PC-9 (cell line): ENCODE measurements at regions not wholly inside any gene's neighbourhood (a gene's known extent, or its start where the extent isn't known, plus 50 kb on each side); places are given as distances from the start of the nearest gene placed in this dataset.

Experiments
- BruUV-seq: library from RNA; stranded (reverse); fragments of 400-500 nt; replicated peaks from 2 replicates; lab custom pipeline; 2021; lab: Mats Ljungman, UMichigan
- CTCF ChIA-PET: fragments of 300-600 bp; sonication (Branson Sonifier 250); formaldehyde crosslinking; loops from one replicate; lab custom pipeline; 2022; ENCODE audit warnings: antibody characterized with exemption; lab: Charles Lee
- POLR2A ChIA-PET: fragments of 300-600 bp; sonication (Branson Sonifier 250); formaldehyde crosslinking; loops from one replicate; lab custom pipeline; 2022; ENCODE audit warnings: antibody characterized with exemption; ENCODE audit not compliant: unreplicated experiment; lab: Charles Lee
- DNase-seq, 2 experiments: peaks; one replicate each; pipeline versions ENCODE4 v3.0.0 to v3.0.0-alpha.2; 2015 to 2022; ENCODE audit warnings: mixed read lengths in 1 of 2
- H2AFZ ChIP-seq: fragments of 200-600 bp; sonication (generic); 2 replicates; pipeline ENCODE4 v1.8.1; 2017; ENCODE audit warnings: antibody characterized with exemption
- H3F3A ChIP-seq: fragments of 200-600 bp; sonication (generic); 2 replicates; pipeline ENCODE4 v1.8.1; 2017; ENCODE audit warnings: antibody characterized with exemption, mild to moderate bottlenecking, low read depth; ENCODE audit not compliant: insufficient read depth
- H3K27ac ChIP-seq: fragments of 200-600 bp; sonication (generic); 2 replicates; pipeline ENCODE4 v1.6.1; 2016; ENCODE audit warnings: mixed run types
- H3K27me3 ChIP-seq: fragments of 200-600 bp; sonication (generic); 2 replicates; pipeline ENCODE4 v1.6.1; 2016; ENCODE audit warnings: low read depth, mixed run types; ENCODE audit not compliant: insufficient read depth
- H3K36me3 ChIP-seq: fragments of 200-600 bp; sonication (generic); 2 replicates; pipeline ENCODE4 v1.6.1; 2016; ENCODE audit warnings: low read depth, mixed run types
- H3K4me1 ChIP-seq: fragments of 200-600 bp; sonication (generic); replicated peaks from 2 replicates; pipeline ENCODE4 v1.6.1; 2016; ENCODE audit warnings: mixed run types; ENCODE audit not compliant: insufficient read depth
- H3K4me2 ChIP-seq: fragments of 200-600 bp; sonication (generic); 2 replicates; pipeline ENCODE4 v1.6.1; 2017; ENCODE audit warnings: mixed run types
- H3K4me3 ChIP-seq: fragments of 200-600 bp; sonication (generic); 2 replicates; pipeline ENCODE4 v1.6.1; 2016; ENCODE audit warnings: mixed run types
- H3K79me2 ChIP-seq: fragments of 200-600 bp; sonication (generic); 2 replicates; pipeline ENCODE4 v1.6.1; 2017; ENCODE audit warnings: low read depth, mixed run types
- H3K9me2 ChIP-seq: fragments of 200-600 bp; sonication (generic); 2 replicates; pipeline ENCODE4 v1.8.1; 2017; ENCODE audit warnings: mild to moderate bottlenecking; ENCODE audit not compliant: insufficient read depth
- H3K9me3 ChIP-seq: fragments of 200-600 bp; sonication (generic); 2 replicates; pipeline ENCODE4 v1.8.1; 2016; ENCODE audit warnings: low read depth; ENCODE audit not compliant: insufficient read depth
- H4K20me1 ChIP-seq: fragments of 200-600 bp; sonication (generic); 2 replicates; pipeline ENCODE4 v1.8.1; 2017; ENCODE audit not compliant: insufficient read depth
- EZH2 ChIP-seq: fragments of 200-600 bp; sonication (generic); IDR thresholded peaks from 2 replicates; pipeline ENCODE4 v1.8.0; 2017; ENCODE audit warnings: antibody characterized with exemption, low read depth
- intact Hi-C: fragments of 100-400 bp; cut with micrococcal nuclease; formaldehyde crosslinking; loops from one replicate; pipeline ENCODE4 v1.10.0; 2022; ENCODE audit not compliant: unreplicated experiment
- TF ChIP-seq, protein P1 (sequence below): fragments of 200-600 bp; sonication (generic); conservative IDR thresholded peaks from 2 replicates; pipeline ENCODE4 v1.6.1; 2017; ENCODE audit warnings: mixed run types, antibody characterized with exemption, mild to moderate bottlenecking, moderate library complexity

DNA sequence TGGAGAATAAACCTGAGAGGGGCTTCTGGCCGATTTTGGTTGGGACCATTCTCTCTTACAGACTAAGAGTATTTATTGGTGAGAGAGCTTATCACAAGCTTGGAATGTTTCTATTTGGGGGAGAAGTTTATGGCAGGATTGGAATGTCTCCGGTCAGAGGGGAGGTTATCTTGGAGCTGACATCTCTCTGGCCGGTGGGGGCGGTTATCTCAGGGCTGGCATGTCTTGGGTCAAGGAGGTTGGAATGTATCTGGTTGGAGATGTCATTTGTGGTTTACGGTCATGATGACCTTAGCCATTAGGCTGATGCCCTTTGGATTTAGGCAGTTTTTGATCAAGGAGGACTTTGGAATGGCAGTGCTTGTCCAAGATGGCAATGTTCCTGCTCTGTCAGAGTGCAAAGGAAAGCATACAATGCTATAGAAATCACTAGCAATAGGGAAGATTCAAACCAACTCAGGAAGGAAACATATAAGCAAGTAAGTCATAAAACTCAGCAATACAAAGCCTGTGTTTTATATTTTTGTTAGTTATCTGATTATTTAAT lies 362.4 kb upstream of the LRATD1 start:
- ChIA-PET CTCF (no interaction called here), POLR2A (no interaction called here)
- no peaks in the 10 kb centered on the region for H3F3A ChIP-seq
- H3K9me3 ChIP-seq = no peaks in the 10 kb centered on the region
- H3K27me3 ChIP-seq = no peaks in the 10 kb centered on the region
- no peaks in the 10 kb centered on the region for H4K20me1 ChIP-seq
- no peaks in the 10 kb centered on the region for H3K9me2 ChIP-seq
- DNase-seq = no peak
- no peak overlapping the region for H2AFZ ChIP-seq
- H3K4me1 ChIP-seq = no peaks in the 10 kb centered on the region
- intact Hi-C loops = no loop called here
- no peak overlapping the region for H3K27ac ChIP-seq
- BruUV-seq = no TSS peak
- H3K79me2 ChIP-seq = no peaks in the 10 kb centered on the region
- H3K4me2 ChIP-seq = no peak overlapping the region
- no peak overlapping the region for H3K4me3 ChIP-seq
- no peaks in the 10 kb centered on the region for H3K36me3 ChIP-seq
- no peak for TF ChIP-seq EZH2

DNA sequence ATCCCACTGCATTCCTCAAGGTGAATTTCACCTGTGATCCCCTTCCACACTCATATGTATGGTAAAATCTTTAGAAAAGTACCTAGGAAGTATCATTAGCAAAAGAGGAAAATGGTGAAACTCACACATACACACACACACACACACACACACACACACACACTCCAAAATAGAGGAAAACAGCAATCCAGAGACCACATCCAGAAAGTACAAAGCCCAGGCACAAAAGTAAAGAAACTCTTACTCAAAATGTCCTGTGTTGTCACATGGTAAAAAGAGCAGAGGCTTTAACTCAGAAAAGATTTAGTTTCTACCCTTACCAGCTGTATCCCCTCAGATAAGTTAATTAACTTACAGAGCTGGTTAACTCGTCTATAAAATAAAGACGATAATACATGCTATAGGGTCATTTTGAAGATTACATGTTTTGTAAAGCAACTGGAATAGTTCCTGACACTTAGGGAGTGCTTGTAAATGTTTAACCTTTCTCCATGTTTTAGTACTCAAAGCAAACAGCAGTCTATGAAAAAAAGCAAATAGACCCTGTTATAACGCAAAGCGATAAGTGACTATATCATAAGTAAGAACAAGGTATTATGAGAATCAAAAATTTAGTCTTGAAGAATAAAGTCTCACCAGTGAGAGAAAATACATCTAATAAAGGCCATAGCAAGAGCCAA lies 360.0 kb upstream of the LRATD1 start:
- Histone ChIP-seq H3K27me3 (no peaks in the 10 kb centered on the region), H3F3A (no peaks in the 10 kb centered on the region), H3K79me2 (no peaks in the 10 kb centered on the region), H3K4me1 (no peaks in the 10 kb centered on the region), H3K9me2 (no peaks in the 10 kb centered on the region), H3K4me3 (no peak overlapping the region), H3K4me2 (no peak overlapping the region), H4K20me1 (no peaks in the 10 kb centered on the region), H2AFZ (no peak overlapping the region), H3K9me3 (no peaks in the 10 kb centered on the region), H3K27ac (no peak overlapping the region), H3K36me3 (no peaks in the 10 kb centered on the region)
- TF ChIP-seq, protein P1, sequence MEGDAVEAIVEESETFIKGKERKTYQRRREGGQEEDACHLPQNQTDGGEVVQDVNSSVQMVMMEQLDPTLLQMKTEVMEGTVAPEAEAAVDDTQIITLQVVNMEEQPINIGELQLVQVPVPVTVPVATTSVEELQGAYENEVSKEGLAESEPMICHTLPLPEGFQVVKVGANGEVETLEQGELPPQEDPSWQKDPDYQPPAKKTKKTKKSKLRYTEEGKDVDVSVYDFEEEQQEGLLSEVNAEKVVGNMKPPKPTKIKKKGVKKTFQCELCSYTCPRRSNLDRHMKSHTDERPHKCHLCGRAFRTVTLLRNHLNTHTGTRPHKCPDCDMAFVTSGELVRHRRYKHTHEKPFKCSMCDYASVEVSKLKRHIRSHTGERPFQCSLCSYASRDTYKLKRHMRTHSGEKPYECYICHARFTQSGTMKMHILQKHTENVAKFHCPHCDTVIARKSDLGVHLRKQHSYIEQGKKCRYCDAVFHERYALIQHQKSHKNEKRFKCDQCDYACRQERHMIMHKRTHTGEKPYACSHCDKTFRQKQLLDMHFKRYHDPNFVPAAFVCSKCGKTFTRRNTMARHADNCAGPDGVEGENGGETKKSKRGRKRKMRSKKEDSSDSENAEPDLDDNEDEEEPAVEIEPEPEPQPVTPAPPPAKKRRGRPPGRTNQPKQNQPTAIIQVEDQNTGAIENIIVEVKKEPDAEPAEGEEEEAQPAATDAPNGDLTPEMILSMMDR = no peak
- TF ChIP-seq EZH2 = no peak
- intact Hi-C loops = no loop called here
- BruUV-seq = no TSS peak
- CTCF ChIA-PET = no interaction called here
- no peak for DNase-seq
- POLR2A ChIA-PET = no interaction called here

DNA sequence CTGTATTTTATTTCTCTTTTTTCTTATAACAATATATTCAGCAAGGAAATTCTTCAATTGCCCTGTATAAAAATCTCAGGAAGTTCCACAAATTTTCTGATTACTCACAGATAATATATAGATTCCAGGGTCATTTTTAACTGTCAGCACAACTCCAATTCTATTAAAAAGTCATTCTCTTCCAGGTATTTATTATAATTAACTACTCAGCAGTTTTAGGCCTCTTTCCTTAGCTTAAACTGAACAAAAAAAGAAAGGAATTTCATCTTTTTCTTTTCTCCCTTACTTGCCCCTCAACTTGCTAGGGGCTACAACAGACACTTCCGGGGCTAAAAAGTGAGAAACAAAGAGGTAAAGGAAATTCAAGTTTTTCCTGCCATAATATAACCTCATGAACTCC lies 358.9 kb upstream of the LRATD1 start:
- Histone ChIP-seq H3K4me2 (no peak overlapping the region), H2AFZ (no peak overlapping the region), H3K4me3 (no peak overlapping the region), H4K20me1 (no peaks in the 10 kb centered on the region), H3K36me3 (no peaks in the 10 kb centered on the region), H3K9me3 (no peaks in the 10 kb centered on the region), H3K27me3 (no peaks in the 10 kb centered on the region), H3F3A (no peaks in the 10 kb centered on the region), H3K4me1 (no peaks in the 10 kb centered on the region), H3K27ac (no peak overlapping the region), H3K79me2 (no peaks in the 10 kb centered on the region), H3K9me2 (no peaks in the 10 kb centered on the region)
- intact Hi-C loops = no loop called here
- TF ChIP-seq, protein P1 = no peak
- TF ChIP-seq EZH2 = no peak
- BruUV-seq = no TSS peak
- DNase-seq = no peak
- CTCF ChIA-PET = no interaction called here
- POLR2A ChIA-PET = no interaction called here

DNA sequence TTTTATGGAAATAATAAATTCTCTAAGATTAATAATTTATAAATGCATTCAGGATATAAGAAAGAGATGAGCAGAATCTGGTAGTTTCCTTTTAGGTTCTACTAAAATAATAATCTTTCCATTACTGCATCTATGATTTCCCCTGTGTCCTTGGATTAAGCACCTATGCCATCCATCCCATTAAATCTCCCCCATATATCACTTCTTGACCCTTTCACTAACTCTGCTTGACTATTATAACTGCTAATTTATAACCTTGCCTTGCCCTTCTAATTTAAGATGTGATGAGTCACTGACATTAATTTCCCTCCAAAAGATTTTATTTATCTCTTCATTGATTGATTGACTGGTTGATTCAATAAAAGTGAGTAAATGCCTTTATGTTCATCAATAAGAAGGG lies 348.3 kb upstream of the LRATD1 start:
- ChIA-PET POLR2A (no interaction called here), CTCF (no interaction called here)
- H3K79me2 ChIP-seq = no peaks in the 10 kb centered on the region
- intact Hi-C loops = no loop called here
- H3K4me1 ChIP-seq = 0 out of 2 replicates have a peak, but pooled peaks cover 5% of the 10 kb centered on the region
- no TSS peak for BruUV-seq
- no peaks in the 10 kb centered on the region for H3F3A ChIP-seq
- TF ChIP-seq, protein P1 = no peak
- no peak for TF ChIP-seq EZH2
- H2AFZ ChIP-seq = no peak overlapping the region
- H3K9me2 ChIP-seq = no peaks in the 10 kb centered on the region
- no peaks in the 10 kb centered on the region for H3K9me3 ChIP-seq
- H3K4me3 ChIP-seq = no peak overlapping the region
- no peak overlapping the region for H3K27ac ChIP-seq
- H3K27me3 ChIP-seq = no peaks in the 10 kb centered on the region
- H3K36me3 ChIP-seq = no peaks in the 10 kb centered on the region
- H3K4me2 ChIP-seq = no peak overlapping the region
- no peak for DNase-seq
- no peaks in the 10 kb centered on the region; the same call in 1 of the 2 replicates for H4K20me1 ChIP-seq
